ENCODE measurements at regions not wholly inside any gene's neighbourhood (a gene's known extent, or its start where the extent isn't known, plus 50 kb on each side); places are given as distances from the start of the nearest gene placed in this dataset.

DNA sequence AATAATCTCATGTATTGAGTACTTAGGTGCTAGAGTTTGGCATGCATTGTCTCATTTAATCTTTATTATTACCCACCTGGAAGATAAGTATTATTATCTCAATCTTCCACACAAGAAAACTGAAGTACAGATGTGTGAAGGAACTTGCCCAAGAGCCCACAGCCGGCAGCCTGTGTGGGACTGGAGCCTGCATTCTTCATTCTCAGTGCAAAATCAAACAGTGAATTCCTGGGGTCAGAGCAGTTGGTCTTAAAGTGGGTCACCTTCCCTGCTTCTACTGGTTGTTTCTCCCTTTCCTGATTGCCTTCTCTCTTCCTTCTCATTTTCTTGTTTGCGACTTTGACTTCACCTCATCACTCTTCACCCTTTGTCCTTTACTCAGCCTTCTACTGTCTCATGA lies 144.7 kb upstream of the LYZL1 start:
- Histone ChIP-seq H3K9me3 (replicated peaks in 1 of 11) (peaks cover 0 to 10% (median 0%) of the 10 kb centered on the region in 11 experiments; a peak in 4 of 22 replicates), H3K4me2 (no peak overlapping the region), H3K4me1 (no peaks in the 10 kb centered on the region), H4K20me1 (no peaks in the 10 kb centered on the region), H3K27me3 (no peaks in the 10 kb centered on the region), H3K4me3 (no peak overlapping the region), H3K36me3 (no peaks in the 10 kb centered on the region), H3K27ac (no peak overlapping the region), H3K9ac (no peak overlapping the region)
- no peak for TF ChIP-seq Cebpa-rat (IDR thresholded peaks at IDR 0.05)

DNA sequence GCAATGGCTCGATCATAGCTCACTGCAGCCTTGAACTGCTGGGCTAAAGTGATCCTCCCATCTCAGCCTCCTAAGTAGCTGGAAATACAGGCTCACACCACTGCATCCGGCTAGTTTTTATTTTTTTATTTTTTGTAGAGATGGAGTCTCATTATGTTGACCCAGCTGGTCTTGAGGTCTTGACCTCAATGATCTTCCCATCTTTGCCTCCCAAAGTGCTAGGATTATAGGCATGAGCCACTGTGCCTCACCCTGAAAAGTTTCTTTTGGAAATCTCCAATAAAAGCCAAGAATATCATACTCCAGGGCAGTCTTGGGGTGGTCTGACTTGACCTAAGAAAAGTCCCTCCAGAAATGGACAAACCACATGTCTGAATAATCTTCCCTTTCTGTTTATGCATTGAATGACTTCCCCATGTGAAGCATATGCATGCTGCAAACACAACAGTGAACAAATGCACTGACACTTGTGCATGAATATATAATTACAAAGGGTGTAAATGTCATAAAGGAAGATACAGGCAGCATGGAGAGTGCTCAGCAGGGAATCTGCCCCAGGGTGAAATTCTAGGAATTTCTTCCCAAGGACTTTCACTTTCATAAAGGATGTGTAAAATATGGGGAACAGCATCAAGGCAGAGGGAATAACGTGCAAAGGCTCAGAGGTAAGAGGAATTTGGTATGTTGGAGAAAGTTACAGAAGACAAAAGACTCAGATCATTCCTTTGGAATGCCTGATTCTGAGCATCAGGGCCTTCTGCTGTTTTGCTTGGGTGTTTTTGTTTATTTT lies 142.4 kb upstream of the LYZL1 start:
- Histone ChIP-seq H3K4me3 (no peak overlapping the region), H3K36me3 (no peaks in the 10 kb centered on the region), H3K27me3 (no peaks in the 10 kb centered on the region), H3K9me3 (replicated peaks in 1 of 11) (peaks cover 0 to 10% (median 0%) of the 10 kb centered on the region in 11 experiments; a peak in 4 of 22 replicates), H4K20me1 (no peaks in the 10 kb centered on the region), H3K4me1 (no peaks in the 10 kb centered on the region), H3K27ac (no peak overlapping the region), H3K4me2 (no peak overlapping the region), H3K9ac (no peak overlapping the region)
- no peak for TF ChIP-seq Cebpa-rat (IDR thresholded peaks at IDR 0.05)

DNA sequence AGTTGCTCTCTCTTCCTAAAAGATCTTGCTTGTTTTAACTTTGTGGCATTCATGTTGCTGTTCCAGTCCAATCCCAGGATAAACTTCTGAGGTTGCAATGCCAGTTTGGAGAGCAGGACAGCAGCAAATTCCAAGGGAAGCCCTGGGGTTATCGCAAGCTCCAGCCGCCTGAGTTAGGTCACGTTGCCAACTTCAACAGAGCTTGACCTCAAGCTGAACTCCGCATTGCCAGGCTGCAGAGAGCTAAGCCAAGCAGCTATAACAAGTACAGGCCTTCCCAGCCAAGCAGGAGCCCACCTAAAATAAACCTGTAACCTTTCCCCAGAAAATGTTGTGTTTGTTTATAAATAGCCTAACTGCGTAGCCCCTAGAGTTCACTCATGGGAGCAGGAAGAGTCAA lies 138.9 kb upstream of the LYZL1 start:
- H3K9me3 ChIP-seq (replicated peaks in 1 of 11): peaks cover 0 to 10% (median 0%) of the 10 kb centered on the region in 11 experiments; a peak in 3 of 22 replicates
- no peak for TF ChIP-seq Cebpa-rat (IDR thresholded peaks at IDR 0.05)
- H3K9ac ChIP-seq: no peak overlapping the region
- H3K36me3 ChIP-seq: no peaks in the 10 kb centered on the region
- H4K20me1 ChIP-seq: no peaks in the 10 kb centered on the region
- no peak overlapping the region for H3K4me3 ChIP-seq
- no peak overlapping the region for H3K4me2 ChIP-seq
- no peak overlapping the region for H3K27ac ChIP-seq
- H3K4me1 ChIP-seq: 0 out of 20 replicates have a peak, but pooled peaks cover 0 to 6% (median 0%) of the 10 kb centered on the region in 10 experiments
- H3K27me3 ChIP-seq: no peaks in the 10 kb centered on the region

DNA sequence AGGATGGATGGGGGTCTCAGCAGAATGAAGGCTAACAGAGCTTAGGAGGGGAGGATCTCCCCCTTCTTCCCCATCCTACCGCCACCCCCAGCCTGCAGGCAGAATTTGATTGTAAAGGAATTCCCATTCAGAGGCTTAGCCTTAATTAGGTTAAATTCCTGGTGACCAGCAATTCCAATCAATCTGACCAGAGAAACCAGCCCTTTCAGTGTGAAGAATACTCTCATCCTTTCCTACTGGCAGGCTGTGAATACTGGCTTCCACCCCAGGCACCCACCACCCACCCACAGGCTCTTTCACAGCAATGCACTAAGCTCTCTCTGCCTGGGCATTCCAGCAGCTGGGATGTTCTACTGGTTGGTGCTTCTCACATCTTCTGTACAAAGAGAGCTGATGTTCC lies 137.9 kb upstream of the LYZL1 start:
- Histone ChIP-seq H3K27me3 (no peaks in the 10 kb centered on the region), H3K9me3 (replicated peaks in 1 of 11) (no peaks in the 10 kb centered on the region; a peak in 1 of 22 replicates), H3K4me1 (0 out of 20 replicates have a peak, but pooled peaks cover 0 to 6% (median 0%) of the 10 kb centered on the region in 10 experiments), H3K4me2 (no peak overlapping the region), H3K27ac (no peak overlapping the region), H4K20me1 (no peaks in the 10 kb centered on the region), H3K36me3 (no peaks in the 10 kb centered on the region), H3K4me3 (no peak overlapping the region), H3K9ac (no peak overlapping the region)
- no peak for TF ChIP-seq Cebpa-rat (IDR thresholded peaks at IDR 0.05)

DNA sequence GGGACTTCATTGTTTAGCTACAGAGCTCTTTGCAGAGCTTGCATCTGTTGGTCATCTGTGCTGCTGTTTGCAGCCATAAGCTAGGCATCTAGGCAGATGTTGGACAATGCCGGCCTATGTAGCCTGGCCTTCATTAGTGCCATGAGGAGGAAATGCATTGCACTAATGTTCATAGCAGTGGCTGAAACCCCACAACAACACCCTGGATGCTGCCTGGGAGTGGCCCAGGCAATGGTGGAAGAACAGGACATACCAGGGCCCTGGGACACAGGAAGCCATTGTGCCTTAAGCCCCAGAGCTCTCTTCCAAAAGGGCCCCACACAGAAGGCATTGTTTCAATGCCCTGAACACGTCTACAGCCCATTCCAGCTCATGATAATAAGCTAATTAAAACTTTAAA lies 131.5 kb upstream of the LYZL1 start:
- TF ChIP-seq Cebpa-rat (IDR thresholded peaks at IDR 0.05): no peak
- no peak overlapping the region for H3K27ac ChIP-seq

DNA sequence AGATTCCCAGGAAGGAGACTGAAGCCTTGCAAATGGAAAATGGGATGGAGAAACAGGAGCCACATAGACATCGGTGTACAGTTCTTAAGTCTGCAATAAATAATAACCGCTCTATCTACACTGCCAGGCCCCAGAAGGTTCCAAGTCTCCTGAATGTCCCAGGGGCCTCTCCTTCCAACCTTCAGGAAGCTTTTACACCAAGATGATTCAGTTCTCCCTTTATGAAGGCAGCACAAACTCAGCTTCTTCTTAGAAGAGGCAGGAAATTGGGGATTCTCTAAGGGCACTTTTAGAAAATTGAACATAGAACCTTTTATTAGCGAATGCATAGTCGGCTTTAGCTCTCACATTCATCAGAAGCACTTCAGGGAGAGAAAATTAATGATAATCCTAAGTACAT lies 130.8 kb upstream of the LYZL1 start:
- H3K9ac ChIP-seq: no peak overlapping the region
- H3K27ac ChIP-seq: no peak overlapping the region
- no peak overlapping the region for H3K4me3 ChIP-seq
- H3K9me3 ChIP-seq (replicated peaks in 1 of 11): peaks cover 0 to 6% (median 0%) of the 10 kb centered on the region in 11 experiments; a peak in 1 of 22 replicates
- H3K36me3 ChIP-seq: no peaks in the 10 kb centered on the region
- no peak for TF ChIP-seq Cebpa-rat (IDR thresholded peaks at IDR 0.05)
- H3K4me1 ChIP-seq: peaks cover 0 to 5% (median 0%) of the 10 kb centered on the region in 10 experiments; a peak in 1 of 20 replicates
- no peak overlapping the region for H3K4me2 ChIP-seq
- H4K20me1 ChIP-seq: no peaks in the 10 kb centered on the region
- H3K27me3 ChIP-seq: no peaks in the 10 kb centered on the region

More for the DNA sequence above, 131.5 kb upstream of the LYZL1 start:
- H3K27me3 ChIP-seq: no peaks in the 10 kb centered on the region
- peaks cover 0 to 5% (median 0%) of the 10 kb centered on the region in 11 experiments; a peak in 1 of 22 replicates for H3K9me3 ChIP-seq (replicated peaks in 1 of 11)
- H3K4me1 ChIP-seq: peaks cover 0 to 6% (median 0%) of the 10 kb centered on the region in 10 experiments; a peak in 1 of 20 replicates
- no peak overlapping the region for H3K4me2 ChIP-seq
- no peaks in the 10 kb centered on the region for H3K36me3 ChIP-seq
- no peak overlapping the region for H3K9ac ChIP-seq
- no peak overlapping the region for H3K4me3 ChIP-seq
- no peaks in the 10 kb centered on the region for H4K20me1 ChIP-seq

DNA sequence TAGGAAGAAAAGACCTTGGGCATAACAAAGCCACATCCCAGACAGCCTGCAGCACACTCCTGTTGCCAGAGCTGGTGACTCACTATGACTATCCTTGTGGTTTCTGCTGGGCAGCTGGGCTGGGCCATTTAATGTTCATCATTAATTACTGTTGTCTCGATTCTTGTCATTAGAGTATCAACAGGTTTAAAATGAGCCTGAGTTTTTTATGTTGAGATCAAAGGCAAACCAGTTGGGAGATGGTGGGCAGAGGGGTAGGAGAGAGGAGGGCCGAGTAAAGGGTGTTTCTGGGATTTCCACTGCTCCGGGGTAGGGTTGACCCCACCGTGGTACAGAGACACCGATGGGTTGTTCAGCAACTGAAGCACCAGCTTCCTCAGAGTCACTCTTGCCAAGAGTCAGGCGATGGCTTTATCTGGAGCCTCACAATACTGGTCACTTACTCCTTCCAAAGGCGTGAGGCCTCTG lies 128.7 kb upstream of the LYZL1 start:
- no peak overlapping the region for H3K27ac ChIP-seq
- no peak overlapping the region for H3K4me3 ChIP-seq
- H3K9me3 ChIP-seq (replicated peaks in 1 of 11): peaks cover 2 to 13% (median 6%) of the 10 kb centered on the region in 11 experiments; a peak in 14 of 22 replicates
- no peak for TF ChIP-seq Cebpa-rat (IDR thresholded peaks at IDR 0.05)
- H3K4me2 ChIP-seq: no peak overlapping the region
- no peaks in the 10 kb centered on the region; a peak in 1 of 20 replicates for H3K4me1 ChIP-seq
- no peaks in the 10 kb centered on the region for H3K27me3 ChIP-seq
- no peaks in the 10 kb centered on the region for H3K36me3 ChIP-seq
- no peak overlapping the region for H3K9ac ChIP-seq
- no peaks in the 10 kb centered on the region for H4K20me1 ChIP-seq

DNA sequence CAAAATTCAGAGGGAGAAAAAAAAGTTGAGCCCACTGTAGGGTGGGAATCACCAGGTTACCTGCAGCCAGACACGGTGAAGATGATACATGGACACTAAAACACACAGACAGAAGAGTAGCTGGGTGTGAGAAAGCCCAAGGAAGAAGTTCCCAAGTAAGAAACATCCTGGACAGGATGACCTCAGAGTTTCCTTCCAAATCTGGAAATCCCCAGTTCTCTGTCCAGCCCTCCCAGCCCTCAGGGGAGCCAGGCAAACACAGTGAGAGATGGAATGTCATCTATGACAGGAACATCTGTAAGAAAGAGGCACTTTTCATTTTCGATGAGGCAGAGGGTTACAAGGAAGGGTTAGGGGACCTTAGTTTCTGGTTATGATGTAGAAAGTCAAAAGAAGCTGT lies 125.1 kb upstream of the LYZL1 start:
- peaks cover 4 to 36% (median 21%) of the 10 kb centered on the region in 11 experiments; a peak in 16 of 22 replicates for H3K9me3 ChIP-seq (replicated peaks in 1 of 11)
- no peaks in the 10 kb centered on the region for H3K36me3 ChIP-seq
- H3K27ac ChIP-seq: no peak overlapping the region
- H3K27me3 ChIP-seq: no peaks in the 10 kb centered on the region
- peaks cover 0 to 8% (median 0%) of the 10 kb centered on the region in 10 experiments; a peak in 1 of 20 replicates for H3K4me1 ChIP-seq
- H3K9ac ChIP-seq: no peak overlapping the region
- no peaks in the 10 kb centered on the region for H4K20me1 ChIP-seq
- H3K4me2 ChIP-seq: no peak overlapping the region
- no peak overlapping the region for H3K4me3 ChIP-seq
- TF ChIP-seq Cebpa-rat (IDR thresholded peaks at IDR 0.05): no peak

DNA sequence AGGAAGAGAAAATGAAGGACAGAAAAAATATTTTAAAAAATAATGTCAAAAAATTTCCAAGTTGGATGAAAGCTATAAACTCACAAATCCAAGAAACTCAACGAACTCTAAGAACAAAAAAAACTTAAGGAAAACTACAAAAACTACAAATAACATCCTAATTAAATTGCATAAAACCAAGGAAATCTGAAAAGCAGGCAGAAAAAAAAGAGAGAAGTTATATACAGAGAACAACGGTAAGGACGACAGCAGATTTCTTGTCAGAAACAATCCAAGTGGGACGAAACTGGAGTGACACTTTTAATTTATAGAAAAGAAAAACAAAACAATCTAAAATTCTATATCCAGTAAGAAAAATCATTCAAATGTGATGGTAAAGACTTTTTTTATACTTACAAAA lies 122.2 kb upstream of the LYZL1 start:
- H3K36me3 ChIP-seq: no peaks in the 10 kb centered on the region
- no peak overlapping the region for H3K4me3 ChIP-seq
- H3K9ac ChIP-seq: no peak overlapping the region
- no peak for TF ChIP-seq Cebpa-rat (IDR thresholded peaks at IDR 0.05)
- H3K4me2 ChIP-seq: no peak overlapping the region
- H3K9me3 ChIP-seq (replicated peaks in 1 of 11): peaks cover 20 to 51% (median 36%) of the 10 kb centered on the region in 11 experiments
- no peaks in the 10 kb centered on the region for H3K27me3 ChIP-seq
- H3K27ac ChIP-seq: no peak overlapping the region
- 0 out of 20 replicates have a peak, but pooled peaks cover 0 to 8% (median 0%) of the 10 kb centered on the region in 10 experiments for H3K4me1 ChIP-seq
- H4K20me1 ChIP-seq: no peaks in the 10 kb centered on the region
